GM23248 (cell line): ENCODE measurements at regions not wholly inside any gene's neighbourhood (a gene's known extent, or its start where the extent isn't known, plus 50 kb on each side); places are given as distances from the start of the nearest gene placed in this dataset.

Experiments used
- EZH2 ChIP-seq: fragments of 200-600 bp; sonication (generic); IDR thresholded peaks from 2 replicates; pipeline ENCODE4 v1.6.1; 2018; ENCODE audit warnings: antibody characterized with exemption, mild to moderate bottlenecking; ENCODE audit not compliant: insufficient read depth, poor library complexity, severe bottlenecking
- EZH2phosphoT487 ChIP-seq: fragments of 200-600 bp; sonication (generic); IDR thresholded peaks from 2 replicates; pipeline ENCODE4 v1.6.1; 2018; ENCODE audit warnings: antibody characterized with exemption, moderate library complexity, mild to moderate bottlenecking, low read depth; ENCODE audit not compliant: insufficient read depth

DNA sequence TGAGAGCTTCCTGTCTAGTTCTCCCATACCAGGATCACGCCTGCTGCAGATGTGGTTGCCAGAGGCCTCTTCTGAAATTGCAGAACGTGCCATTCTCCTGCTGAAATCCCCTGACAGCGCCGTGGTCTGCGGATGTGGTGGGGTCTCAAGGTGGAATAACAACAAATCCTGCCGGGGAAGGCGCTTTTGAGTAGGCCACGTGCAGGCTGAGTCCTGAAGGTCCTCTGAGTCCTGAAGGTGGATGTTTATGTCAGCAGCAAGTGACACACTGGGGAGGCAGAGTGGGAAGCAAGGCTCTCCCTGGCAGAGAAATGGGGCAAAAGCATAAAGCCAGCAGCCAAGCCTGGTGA is 241.4 kb downstream of the MYCN start:
- TF ChIP-seq EZH2phosphoT487 (no peak), EZH2 (no peak)
